ENCODE measurements at regions not wholly inside any gene's neighbourhood (a gene's known extent, or its start where the extent isn't known, plus 50 kb on each side); places are given as distances from the start of the nearest gene placed in this dataset.

DNA sequence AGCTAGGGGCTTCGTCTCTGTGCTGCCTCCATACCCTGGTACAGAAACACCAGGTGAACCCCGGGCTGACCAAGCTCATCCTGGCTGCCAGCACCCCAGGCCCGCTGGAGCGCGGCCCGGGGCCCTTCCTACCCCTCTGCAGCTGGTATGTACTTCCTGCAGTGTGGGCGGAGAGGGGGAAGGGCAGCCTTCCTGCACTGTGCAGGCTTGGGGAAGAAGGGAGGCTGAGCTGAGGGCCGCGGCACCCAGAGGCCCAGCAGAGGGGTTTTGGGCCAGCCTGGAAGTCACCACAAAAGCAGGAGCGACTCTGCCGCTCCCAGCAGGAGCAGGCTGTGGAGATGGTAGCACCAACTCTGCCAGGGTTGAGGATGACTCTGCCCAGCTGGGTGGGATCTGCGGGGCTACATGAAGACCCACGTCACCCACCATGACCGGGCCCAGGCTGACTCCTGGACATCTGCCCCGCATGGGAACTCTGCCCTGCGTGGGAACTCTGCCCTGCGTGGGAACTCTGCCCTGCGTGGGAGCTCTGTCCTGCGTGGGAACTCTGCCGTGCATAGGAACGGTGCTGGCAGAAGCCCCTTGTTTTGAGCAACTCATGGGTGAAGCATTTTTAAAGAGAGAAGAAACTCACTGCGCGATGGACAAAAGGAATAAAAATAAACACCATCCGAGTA lies 273.3 kb downstream of the NDUFA10 start:
- TF ChIP-seq, protein P1, sequence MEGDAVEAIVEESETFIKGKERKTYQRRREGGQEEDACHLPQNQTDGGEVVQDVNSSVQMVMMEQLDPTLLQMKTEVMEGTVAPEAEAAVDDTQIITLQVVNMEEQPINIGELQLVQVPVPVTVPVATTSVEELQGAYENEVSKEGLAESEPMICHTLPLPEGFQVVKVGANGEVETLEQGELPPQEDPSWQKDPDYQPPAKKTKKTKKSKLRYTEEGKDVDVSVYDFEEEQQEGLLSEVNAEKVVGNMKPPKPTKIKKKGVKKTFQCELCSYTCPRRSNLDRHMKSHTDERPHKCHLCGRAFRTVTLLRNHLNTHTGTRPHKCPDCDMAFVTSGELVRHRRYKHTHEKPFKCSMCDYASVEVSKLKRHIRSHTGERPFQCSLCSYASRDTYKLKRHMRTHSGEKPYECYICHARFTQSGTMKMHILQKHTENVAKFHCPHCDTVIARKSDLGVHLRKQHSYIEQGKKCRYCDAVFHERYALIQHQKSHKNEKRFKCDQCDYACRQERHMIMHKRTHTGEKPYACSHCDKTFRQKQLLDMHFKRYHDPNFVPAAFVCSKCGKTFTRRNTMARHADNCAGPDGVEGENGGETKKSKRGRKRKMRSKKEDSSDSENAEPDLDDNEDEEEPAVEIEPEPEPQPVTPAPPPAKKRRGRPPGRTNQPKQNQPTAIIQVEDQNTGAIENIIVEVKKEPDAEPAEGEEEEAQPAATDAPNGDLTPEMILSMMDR (tag by site-specific recombination; IDR thresholded peaks at IDR 0.05): no peak
- TF ChIP-seq HOXC10 (CRISPR knock-in tag; IDR thresholded peaks at IDR 0.05) (no peak), ZBTB7A (tag by site-specific recombination; IDR thresholded peaks at IDR 0.05; ENCODE audit: low read depth) (no peak), ZNF785 (tag by site-specific recombination; IDR thresholded peaks at IDR 0.05) (no peak), ZNF24 (tag by site-specific recombination; IDR thresholded peaks at IDR 0.05) (no peak), ZNF629 (tag by site-specific recombination; IDR thresholded peaks at IDR 0.05) (no peak)
- TF ChIP-seq, protein P2, sequence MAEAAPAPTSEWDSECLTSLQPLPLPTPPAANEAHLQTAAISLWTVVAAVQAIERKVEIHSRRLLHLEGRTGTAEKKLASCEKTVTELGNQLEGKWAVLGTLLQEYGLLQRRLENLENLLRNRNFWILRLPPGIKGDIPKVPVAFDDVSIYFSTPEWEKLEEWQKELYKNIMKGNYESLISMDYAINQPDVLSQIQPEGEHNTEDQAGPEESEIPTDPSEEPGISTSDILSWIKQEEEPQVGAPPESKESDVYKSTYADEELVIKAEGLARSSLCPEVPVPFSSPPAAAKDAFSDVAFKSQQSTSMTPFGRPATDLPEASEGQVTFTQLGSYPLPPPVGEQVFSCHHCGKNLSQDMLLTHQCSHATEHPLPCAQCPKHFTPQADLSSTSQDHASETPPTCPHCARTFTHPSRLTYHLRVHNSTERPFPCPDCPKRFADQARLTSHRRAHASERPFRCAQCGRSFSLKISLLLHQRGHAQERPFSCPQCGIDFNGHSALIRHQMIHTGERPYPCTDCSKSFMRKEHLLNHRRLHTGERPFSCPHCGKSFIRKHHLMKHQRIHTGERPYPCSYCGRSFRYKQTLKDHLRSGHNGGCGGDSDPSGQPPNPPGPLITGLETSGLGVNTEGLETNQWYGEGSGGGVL (tag by site-specific recombination; IDR thresholded peaks at IDR 0.05): no peak
- TF ChIP-seq, protein P3, sequence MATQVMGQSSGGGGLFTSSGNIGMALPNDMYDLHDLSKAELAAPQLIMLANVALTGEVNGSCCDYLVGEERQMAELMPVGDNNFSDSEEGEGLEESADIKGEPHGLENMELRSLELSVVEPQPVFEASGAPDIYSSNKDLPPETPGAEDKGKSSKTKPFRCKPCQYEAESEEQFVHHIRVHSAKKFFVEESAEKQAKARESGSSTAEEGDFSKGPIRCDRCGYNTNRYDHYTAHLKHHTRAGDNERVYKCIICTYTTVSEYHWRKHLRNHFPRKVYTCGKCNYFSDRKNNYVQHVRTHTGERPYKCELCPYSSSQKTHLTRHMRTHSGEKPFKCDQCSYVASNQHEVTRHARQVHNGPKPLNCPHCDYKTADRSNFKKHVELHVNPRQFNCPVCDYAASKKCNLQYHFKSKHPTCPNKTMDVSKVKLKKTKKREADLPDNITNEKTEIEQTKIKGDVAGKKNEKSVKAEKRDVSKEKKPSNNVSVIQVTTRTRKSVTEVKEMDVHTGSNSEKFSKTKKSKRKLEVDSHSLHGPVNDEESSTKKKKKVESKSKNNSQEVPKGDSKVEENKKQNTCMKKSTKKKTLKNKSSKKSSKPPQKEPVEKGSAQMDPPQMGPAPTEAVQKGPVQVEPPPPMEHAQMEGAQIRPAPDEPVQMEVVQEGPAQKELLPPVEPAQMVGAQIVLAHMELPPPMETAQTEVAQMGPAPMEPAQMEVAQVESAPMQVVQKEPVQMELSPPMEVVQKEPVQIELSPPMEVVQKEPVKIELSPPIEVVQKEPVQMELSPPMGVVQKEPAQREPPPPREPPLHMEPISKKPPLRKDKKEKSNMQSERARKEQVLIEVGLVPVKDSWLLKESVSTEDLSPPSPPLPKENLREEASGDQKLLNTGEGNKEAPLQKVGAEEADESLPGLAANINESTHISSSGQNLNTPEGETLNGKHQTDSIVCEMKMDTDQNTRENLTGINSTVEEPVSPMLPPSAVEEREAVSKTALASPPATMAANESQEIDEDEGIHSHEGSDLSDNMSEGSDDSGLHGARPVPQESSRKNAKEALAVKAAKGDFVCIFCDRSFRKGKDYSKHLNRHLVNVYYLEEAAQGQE (tag by site-specific recombination; IDR thresholded peaks at IDR 0.05): no peak
- TF ChIP-seq, protein P4, sequence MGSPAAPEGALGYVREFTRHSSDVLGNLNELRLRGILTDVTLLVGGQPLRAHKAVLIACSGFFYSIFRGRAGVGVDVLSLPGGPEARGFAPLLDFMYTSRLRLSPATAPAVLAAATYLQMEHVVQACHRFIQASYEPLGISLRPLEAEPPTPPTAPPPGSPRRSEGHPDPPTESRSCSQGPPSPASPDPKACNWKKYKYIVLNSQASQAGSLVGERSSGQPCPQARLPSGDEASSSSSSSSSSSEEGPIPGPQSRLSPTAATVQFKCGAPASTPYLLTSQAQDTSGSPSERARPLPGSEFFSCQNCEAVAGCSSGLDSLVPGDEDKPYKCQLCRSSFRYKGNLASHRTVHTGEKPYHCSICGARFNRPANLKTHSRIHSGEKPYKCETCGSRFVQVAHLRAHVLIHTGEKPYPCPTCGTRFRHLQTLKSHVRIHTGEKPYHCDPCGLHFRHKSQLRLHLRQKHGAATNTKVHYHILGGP (tag by site-specific recombination; IDR thresholded peaks at IDR 0.05): no peak
- TF ChIP-seq, protein P5, sequence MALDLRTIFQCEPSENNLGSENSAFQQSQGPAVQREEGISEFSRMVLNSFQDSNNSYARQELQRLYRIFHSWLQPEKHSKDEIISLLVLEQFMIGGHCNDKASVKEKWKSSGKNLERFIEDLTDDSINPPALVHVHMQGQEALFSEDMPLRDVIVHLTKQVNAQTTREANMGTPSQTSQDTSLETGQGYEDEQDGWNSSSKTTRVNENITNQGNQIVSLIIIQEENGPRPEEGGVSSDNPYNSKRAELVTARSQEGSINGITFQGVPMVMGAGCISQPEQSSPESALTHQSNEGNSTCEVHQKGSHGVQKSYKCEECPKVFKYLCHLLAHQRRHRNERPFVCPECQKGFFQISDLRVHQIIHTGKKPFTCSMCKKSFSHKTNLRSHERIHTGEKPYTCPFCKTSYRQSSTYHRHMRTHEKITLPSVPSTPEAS (tag by site-specific recombination; IDR thresholded peaks at IDR 0.05): no peak
- TF ChIP-seq, protein P6, sequence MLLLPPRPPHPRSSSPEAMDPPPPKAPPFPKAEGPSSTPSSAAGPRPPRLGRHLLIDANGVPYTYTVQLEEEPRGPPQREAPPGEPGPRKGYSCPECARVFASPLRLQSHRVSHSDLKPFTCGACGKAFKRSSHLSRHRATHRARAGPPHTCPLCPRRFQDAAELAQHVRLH (tag by site-specific recombination; IDR thresholded peaks at IDR 0.05): no peak

All from HEK293 (cell line).